ENCODE measurements at regions not wholly inside any gene's neighbourhood (a gene's known extent, or its start where the extent isn't known, plus 50 kb on each side); places are given as distances from the start of the nearest gene placed in this dataset.

- no peak for TF ChIP-seq CTCF (IDR thresholded peaks at IDR 0.05; ENCODE audit: insufficient read depth, low read depth, low read length, missing control alignments)
- no peak overlapping the region for H3K4me3 ChIP-seq (ENCODE audit: low read depth, low read length)
- DNase-seq (ENCODE audit: low read depth) = peak; percentile 11
Measured at GRCh38 chr10:91335147-91335546, 75.0 kb upstream of the HECTD2 start.

- no peak for DNase-seq (ENCODE audit: low read depth)
- TF ChIP-seq CTCF (IDR thresholded peaks at IDR 0.05; ENCODE audit: insufficient read depth, low read depth, low read length, missing control alignments) = no peak
- H3K4me3 ChIP-seq (ENCODE audit: low read depth, low read length) = no peak overlapping the region
Measured at GRCh38 chr10:91339729-91340128, 70.4 kb upstream of the HECTD2 start.

- TF ChIP-seq CTCF (IDR thresholded peaks at IDR 0.05; ENCODE audit: insufficient read depth, low read depth, low read length, missing control alignments) = no peak
- no peak for DNase-seq (ENCODE audit: low read depth)
- no peak overlapping the region for H3K4me3 ChIP-seq (ENCODE audit: low read depth, low read length)
Measured at GRCh38 chr10:91340613-91341362, 69.4 kb upstream of the HECTD2 start.

GRCh38 chr10:91341686-91342085, 68.5 kb upstream of the HECTD2 start:
- no peak for DNase-seq (ENCODE audit: low read depth)
- no peak overlapping the region for H3K4me3 ChIP-seq (ENCODE audit: low read depth, low read length)
- no peak for TF ChIP-seq CTCF (IDR thresholded peaks at IDR 0.05; ENCODE audit: insufficient read depth, low read depth, low read length, missing control alignments)

- no peak for TF ChIP-seq CTCF (IDR thresholded peaks at IDR 0.05; ENCODE audit: insufficient read depth, low read depth, low read length, missing control alignments)
- H3K4me3 ChIP-seq (ENCODE audit: low read depth, low read length) = no peak overlapping the region
- no peak for DNase-seq (ENCODE audit: low read depth)
Measured at GRCh38 chr10:91343010-91343409, 67.1 kb upstream of the HECTD2 start.

- no peak overlapping the region for H3K4me3 ChIP-seq (ENCODE audit: low read depth, low read length)
- DNase-seq (ENCODE audit: low read depth) = no peak
- TF ChIP-seq CTCF (IDR thresholded peaks at IDR 0.05; ENCODE audit: insufficient read depth, low read depth, low read length, missing control alignments) = no peak
Measured at GRCh38 chr10:91344117-91344856, 65.9 kb upstream of the HECTD2 start.

Measured in GM12865 (cell line).